ENCODE measurements at regions not wholly inside any gene's neighbourhood (a gene's known extent, or its start where the extent isn't known, plus 50 kb on each side); places are given as distances from the start of the nearest gene placed in this dataset.
"Not testable (repeated sequence)": the region's sequence is repeated elsewhere in the genome, so short reads cannot be mapped to it uniquely, and the experiment has no call there.

DNA sequence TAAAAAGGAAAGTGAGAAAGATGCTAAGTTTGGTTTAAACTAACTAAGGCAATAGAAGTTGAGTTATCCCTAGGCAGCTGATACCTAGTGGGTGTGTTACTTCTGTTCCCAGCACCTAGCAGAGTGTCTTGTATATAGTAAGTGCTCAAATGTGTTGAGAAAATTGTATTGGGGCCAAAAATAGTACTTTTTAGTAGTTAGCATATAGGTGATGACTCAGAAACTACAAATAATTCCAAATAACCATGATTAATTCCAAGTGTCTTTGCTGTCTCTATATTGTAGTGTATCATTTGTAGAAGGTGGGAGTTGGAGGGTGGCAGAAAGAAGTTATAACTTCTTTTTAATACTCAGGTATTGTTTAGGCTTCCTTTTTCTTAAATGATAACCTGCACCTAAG, 362.7 kb downstream of the RND3 start:
- no peak overlapping the region for H3K4me3 Mint-ChIP-seq
- peaks cover 6% of the 10 kb centered on the region for H3K9me3 Mint-ChIP-seq
- no peaks in the 10 kb centered on the region for H3K4me1 Mint-ChIP-seq
- peaks cover 1% of the 10 kb centered on the region for H3K27me3 Mint-ChIP-seq
- no peak overlapping the region for H3K27ac Mint-ChIP-seq
- H3K36me3 Mint-ChIP-seq, result no peaks in the 10 kb centered on the region

GRCh38 chr2:150122871-150123613, 364.4 kb downstream of the RND3 start:
- no peak overlapping the region for H3K4me3 Mint-ChIP-seq
- no peak overlapping the region for H3K27ac Mint-ChIP-seq
- no peaks in the 10 kb centered on the region for H3K4me1 Mint-ChIP-seq
- peaks cover under 1% of the 10 kb centered on the region for H3K9me3 Mint-ChIP-seq
- H3K36me3 Mint-ChIP-seq, result no peaks in the 10 kb centered on the region
- peaks cover 1% of the 10 kb centered on the region for H3K27me3 Mint-ChIP-seq

GRCh38 chr2:150122156-150122555, 365.3 kb downstream of the RND3 start:
- Mint-ChIP-seq H3K4me3 (no peak overlapping the region), H3K4me1 (no peaks in the 10 kb centered on the region), H3K27me3 (peaks cover 1% of the 10 kb centered on the region), H3K9me3 (no peaks in the 10 kb centered on the region), H3K27ac (no peak overlapping the region), H3K36me3 (no peaks in the 10 kb centered on the region)

GRCh38 chr2:150120326-150120955, 367.0 kb downstream of the RND3 start:
- Mint-ChIP-seq H3K27me3 (peaks cover 1% of the 10 kb centered on the region), H3K4me3 (no peak overlapping the region), H3K27ac (no peak overlapping the region), H3K9me3 (no peaks in the 10 kb centered on the region), H3K4me1 (no peaks in the 10 kb centered on the region), H3K36me3 (no peaks in the 10 kb centered on the region)

- no peaks in the 10 kb centered on the region for H3K4me1 Mint-ChIP-seq
- no peak overlapping the region for H3K27ac Mint-ChIP-seq
- peaks cover 1% of the 10 kb centered on the region for H3K27me3 Mint-ChIP-seq
- no peaks in the 10 kb centered on the region for H3K9me3 Mint-ChIP-seq
- H3K4me3 Mint-ChIP-seq, result no peak overlapping the region
- H3K36me3 Mint-ChIP-seq, result no peaks in the 10 kb centered on the region
Measured at GRCh38 chr2:150119819-150120218, 367.6 kb downstream of the RND3 start.

DNA sequence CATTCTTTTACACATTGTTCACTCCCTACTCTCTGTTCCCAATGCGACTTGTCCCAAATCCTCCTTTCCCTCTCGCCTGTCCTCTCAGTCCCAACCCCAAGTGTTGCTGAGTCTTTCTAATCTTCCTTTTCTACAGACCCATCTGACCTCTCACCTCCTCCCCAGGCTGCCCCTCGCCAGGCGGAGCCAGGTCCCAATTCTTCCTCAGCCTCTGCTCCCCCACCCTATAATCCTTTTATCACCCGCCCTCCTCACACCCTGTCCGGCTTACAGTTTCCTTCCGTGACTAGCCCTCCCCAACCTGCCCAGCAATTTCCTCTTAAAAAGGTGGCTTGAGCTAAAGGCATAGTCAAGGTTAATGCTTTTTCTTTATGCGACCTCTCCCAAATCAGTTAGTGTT, 373.4 kb downstream of the RND3 start:
- not testable (repeated sequence) for H3K4me3 Mint-ChIP-seq, H3K36me3 Mint-ChIP-seq, H3K9me3 Mint-ChIP-seq, H3K27me3 Mint-ChIP-seq, H3K4me1 Mint-ChIP-seq, H3K27ac Mint-ChIP-seq

DNA sequence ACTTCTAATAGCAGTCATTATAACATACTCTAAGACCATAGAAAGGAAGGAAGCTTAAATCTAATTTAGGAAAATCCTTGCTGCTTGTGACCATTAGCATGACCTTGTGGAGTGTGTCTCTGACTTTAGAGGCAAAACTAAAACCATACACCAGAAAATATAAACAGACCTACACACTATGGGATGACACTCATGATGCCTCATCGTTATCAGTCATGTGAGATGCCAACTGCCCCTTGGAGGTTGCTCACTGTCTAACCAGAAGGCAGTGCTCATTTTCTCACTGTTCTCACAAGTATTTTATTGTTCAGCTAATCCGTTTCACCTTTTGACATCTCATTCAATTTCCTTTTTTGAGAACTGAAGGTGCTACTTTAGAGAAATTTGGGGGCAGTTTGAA, 376.9 kb downstream of the RND3 start:
- Mint-ChIP-seq H3K36me3 (no peaks in the 10 kb centered on the region), H3K4me1 (no peaks in the 10 kb centered on the region), H3K27me3 (no peaks in the 10 kb centered on the region)

DNA sequence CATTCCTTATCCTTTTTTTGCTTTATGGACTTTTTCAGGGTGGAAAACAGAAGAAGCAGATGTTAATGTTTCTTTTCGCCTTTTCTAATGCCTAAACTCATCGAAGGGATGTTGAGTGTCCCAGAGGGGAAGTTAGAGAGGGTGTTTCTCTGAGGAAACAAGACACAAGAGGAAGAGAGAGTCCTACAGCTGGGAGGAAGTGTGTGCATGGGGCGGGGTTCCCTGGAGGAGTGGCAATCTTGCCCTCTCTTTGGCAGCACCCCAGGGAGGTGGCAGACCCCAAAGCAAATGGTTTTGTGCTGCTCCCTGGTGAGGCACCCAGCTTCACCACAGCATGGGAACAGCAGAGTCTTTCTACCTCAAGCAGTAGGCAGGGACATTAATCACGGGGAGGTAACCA, 377.6 kb downstream of the RND3 start:
- no peak overlapping the region for H3K27ac Mint-ChIP-seq
- no peaks in the 10 kb centered on the region for H3K9me3 Mint-ChIP-seq
- H3K27me3 Mint-ChIP-seq, result no peaks in the 10 kb centered on the region
- no peaks in the 10 kb centered on the region for H3K4me1 Mint-ChIP-seq
- H3K36me3 Mint-ChIP-seq, result no peaks in the 10 kb centered on the region
- no peak overlapping the region for H3K4me3 Mint-ChIP-seq

More for the DNA sequence above, 376.9 kb downstream of the RND3 start:
- no peaks in the 10 kb centered on the region for H3K9me3 Mint-ChIP-seq
- no peak overlapping the region for H3K27ac Mint-ChIP-seq
- no peak overlapping the region for H3K4me3 Mint-ChIP-seq

GRCh38 chr2:150109028-150109427, 378.4 kb downstream of the RND3 start:
- Mint-ChIP-seq H3K4me1 (no peaks in the 10 kb centered on the region), H3K4me3 (no peak overlapping the region)

DNA sequence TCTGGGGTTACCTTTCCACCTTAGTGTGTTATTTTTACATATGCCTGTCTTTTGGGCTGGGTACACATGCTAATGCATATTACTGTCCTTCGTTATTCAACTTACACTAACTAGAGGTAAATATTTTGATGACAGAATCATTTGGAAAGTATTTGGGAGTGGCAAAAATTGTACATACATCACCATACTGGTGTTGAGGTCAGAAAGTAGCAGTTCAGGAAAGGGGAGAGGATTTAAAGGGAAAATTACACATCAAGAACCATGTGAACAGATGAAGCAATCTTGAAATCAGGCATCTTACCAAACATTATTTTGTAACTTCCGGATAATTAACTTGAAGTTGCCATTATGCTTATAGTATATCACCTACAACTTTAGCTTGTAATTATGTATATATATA, 379.7 kb downstream of the RND3 start:
- no peaks in the 10 kb centered on the region for H3K9me3 Mint-ChIP-seq
- no peaks in the 10 kb centered on the region for H3K4me1 Mint-ChIP-seq
- H3K27ac Mint-ChIP-seq, result no peak overlapping the region
- H3K4me3 Mint-ChIP-seq, result no peak overlapping the region
- H3K36me3 Mint-ChIP-seq, result no peaks in the 10 kb centered on the region
- H3K27me3 Mint-ChIP-seq, result no peaks in the 10 kb centered on the region

More at GRCh38 chr2:150109028-150109427, 378.4 kb downstream of the RND3 start:
- no peak overlapping the region for H3K27ac Mint-ChIP-seq
- no peaks in the 10 kb centered on the region for H3K27me3 Mint-ChIP-seq
- no peaks in the 10 kb centered on the region for H3K9me3 Mint-ChIP-seq
- no peaks in the 10 kb centered on the region for H3K36me3 Mint-ChIP-seq

DNA sequence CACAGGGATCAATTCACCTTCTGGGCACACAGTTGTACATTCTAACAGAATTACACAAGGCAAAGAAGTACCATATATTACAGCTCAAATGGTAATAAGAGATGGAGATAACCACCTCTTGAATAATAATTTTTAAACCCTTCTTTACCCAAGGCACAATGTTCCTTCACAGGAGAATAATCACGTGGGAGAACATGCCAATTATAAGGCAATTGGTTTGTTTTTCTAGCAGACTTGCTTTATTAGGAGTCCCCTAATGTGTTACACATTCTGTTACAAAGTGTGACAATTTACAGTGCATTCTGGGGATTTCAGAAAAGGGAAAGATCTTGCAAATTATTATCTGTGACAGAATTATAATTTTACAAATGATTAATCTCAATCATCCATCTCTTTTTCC, 380.3 kb downstream of the RND3 start:
- Mint-ChIP-seq H3K4me1 (no peaks in the 10 kb centered on the region), H3K27me3 (no peaks in the 10 kb centered on the region), H3K9me3 (no peaks in the 10 kb centered on the region), H3K36me3 (no peaks in the 10 kb centered on the region), H3K27ac (no peak overlapping the region), H3K4me3 (no peak overlapping the region)

DNA sequence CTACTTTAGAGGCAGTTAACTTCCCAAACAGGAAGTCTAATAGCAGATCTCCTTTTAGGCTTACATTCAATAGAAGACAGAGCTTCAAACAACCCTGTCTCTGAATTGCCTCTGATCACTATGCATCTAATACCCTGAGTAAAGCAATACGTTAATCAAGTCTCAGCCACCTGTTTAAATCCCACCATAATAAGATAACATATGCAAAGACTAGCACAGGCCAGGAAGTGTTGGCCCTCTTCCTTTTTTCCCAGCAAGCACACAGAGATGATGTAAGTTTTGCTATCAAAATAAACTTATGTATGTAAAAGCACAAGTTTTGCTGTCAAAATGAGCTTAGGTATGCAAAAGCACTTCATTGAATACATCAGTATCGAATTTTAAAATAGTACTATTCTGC, 385.5 kb downstream of the RND3 start:
- H3K27me3 Mint-ChIP-seq, result no peaks in the 10 kb centered on the region
- no peaks in the 10 kb centered on the region for H3K4me1 Mint-ChIP-seq
- no peaks in the 10 kb centered on the region for H3K9me3 Mint-ChIP-seq
- no peaks in the 10 kb centered on the region for H3K36me3 Mint-ChIP-seq
- H3K4me3 Mint-ChIP-seq, result no peak overlapping the region
- no peak overlapping the region for H3K27ac Mint-ChIP-seq

DNA sequence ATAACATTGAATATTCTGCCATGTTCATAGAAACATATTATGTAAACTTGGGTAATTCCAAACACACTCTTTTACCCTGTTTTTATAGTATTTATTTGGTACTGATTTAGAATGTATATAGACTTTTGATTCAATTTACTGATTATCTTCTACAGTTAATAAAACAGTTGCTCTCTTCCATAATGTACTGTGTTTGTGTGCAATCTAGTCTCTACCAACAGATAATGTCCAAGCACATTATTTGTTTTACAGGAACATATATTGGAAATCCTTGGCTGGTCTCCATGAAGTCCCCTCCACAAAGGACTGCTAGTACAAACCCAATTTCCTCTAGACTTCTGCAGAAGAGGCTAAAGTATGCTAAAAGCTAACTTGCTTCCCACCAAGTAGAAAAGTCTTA, 386.6 kb downstream of the RND3 start:
- Mint-ChIP-seq H3K27me3 (no peaks in the 10 kb centered on the region), H3K9me3 (no peaks in the 10 kb centered on the region), H3K4me3 (no peak overlapping the region), H3K36me3 (no peaks in the 10 kb centered on the region), H3K4me1 (no peaks in the 10 kb centered on the region), H3K27ac (no peak overlapping the region)

- Mint-ChIP-seq H3K9me3 (no peaks in the 10 kb centered on the region), H3K27me3 (no peaks in the 10 kb centered on the region), H3K27ac (no peak overlapping the region), H3K4me3 (no peak overlapping the region), H3K36me3 (no peaks in the 10 kb centered on the region), H3K4me1 (no peaks in the 10 kb centered on the region)
Measured at GRCh38 chr2:150100336-150100735, 387.1 kb downstream of the RND3 start.

DNA sequence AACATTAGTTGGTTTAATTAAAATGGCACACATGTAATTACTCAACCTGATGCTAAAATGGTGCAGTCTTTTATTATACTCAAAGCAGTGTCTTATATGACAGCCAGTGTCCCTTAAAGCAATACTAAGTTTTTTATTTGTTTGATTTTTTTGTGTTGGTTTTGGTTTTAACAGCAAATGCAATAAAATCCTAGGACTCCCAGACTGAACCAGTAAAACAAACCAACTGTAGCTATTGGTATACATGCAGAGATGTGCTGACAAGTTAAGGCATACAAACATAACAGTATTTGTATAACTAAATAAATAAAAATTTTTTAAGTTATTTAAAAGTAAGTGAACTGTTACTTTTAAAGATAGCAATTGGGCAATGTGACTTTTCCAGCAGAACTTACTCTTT, 387.7 kb downstream of the RND3 start:
- Mint-ChIP-seq H3K4me1 (no peaks in the 10 kb centered on the region), H3K36me3 (no peaks in the 10 kb centered on the region), H3K27me3 (no peaks in the 10 kb centered on the region), H3K27ac (no peak overlapping the region), H3K4me3 (no peak overlapping the region), H3K9me3 (no peaks in the 10 kb centered on the region)

GRCh38 chr2:150097901-150098531, 389.5 kb downstream of the RND3 start:
- Mint-ChIP-seq H3K4me1 (no peaks in the 10 kb centered on the region), H3K9me3 (no peaks in the 10 kb centered on the region), H3K27me3 (no peaks in the 10 kb centered on the region), H3K36me3 (no peaks in the 10 kb centered on the region), H3K27ac (no peak overlapping the region), H3K4me3 (no peak overlapping the region)
